GM19372 (cell line): ENCODE measurements at regions not wholly inside any gene's neighbourhood (a gene's known extent, or its start where the extent isn't known, plus 50 kb on each side); places are given as distances from the start of the nearest gene placed in this dataset.

ENCODE experiments used
- ATAC-seq: cut with Tn5 transposase; IDR thresholded peaks from one replicate; pipeline ENCODE4 v1.9.1; 2021; ENCODE audit warnings: mild to moderate bottlenecking, low read depth, moderate library complexity; ENCODE audit not compliant: unreplicated experiment

GRCh38 chr4:189049682-189050081, 891.0 kb upstream of the FRG1 start:
- ATAC-seq, result no peak

GRCh38 chr4:189050643-189051042, 890.0 kb upstream of the FRG1 start:
- ATAC-seq, result no peak

GRCh38 chr4:189053621-189054020, 887.1 kb upstream of the FRG1 start:
- no peak for ATAC-seq

GRCh38 chr4:189060104-189060503, 880.6 kb upstream of the FRG1 start:
- ATAC-seq, result no peak

- ATAC-seq, result no peak
Measured at GRCh38 chr4:189062047-189062820, 878.4 kb upstream of the FRG1 start.

- no peak for ATAC-seq
Measured at GRCh38 chr4:189069772-189070171, 870.9 kb upstream of the FRG1 start.

- ATAC-seq, result no peak
Measured at GRCh38 chr4:189071241-189071640, 869.4 kb upstream of the FRG1 start.

- ATAC-seq, result no peak
Measured at GRCh38 chr4:189073739-189074138, 866.9 kb upstream of the FRG1 start.

GRCh38 chr4:189081826-189082225, 858.8 kb upstream of the FRG1 start:
- no peak for ATAC-seq

- no peak for ATAC-seq
Measured at GRCh38 chr4:189083769-189084168, 856.9 kb upstream of the FRG1 start.

- no peak for ATAC-seq
Measured at GRCh38 chr4:189084671-189085070, 856.0 kb upstream of the FRG1 start.

- ATAC-seq, result no peak
Measured at GRCh38 chr4:189087971-189088370, 852.7 kb upstream of the FRG1 start.

GRCh38 chr4:189088780-189089179, 851.9 kb upstream of the FRG1 start:
- ATAC-seq, result no peak

- no peak for ATAC-seq
Measured at GRCh38 chr4:189090174-189090814, 850.4 kb upstream of the FRG1 start.

- no peak for ATAC-seq
Measured at GRCh38 chr4:189092581-189092980, 848.1 kb upstream of the FRG1 start.

GRCh38 chr4:189096108-189096507, 844.6 kb upstream of the FRG1 start:
- ATAC-seq, result no peak

- ATAC-seq, result no peak
Measured at GRCh38 chr4:189096717-189097116, 844.0 kb upstream of the FRG1 start.

- no peak for ATAC-seq
Measured at GRCh38 chr4:189098932-189099696, 841.6 kb upstream of the FRG1 start.

GRCh38 chr4:189113389-189113888, 827.2 kb upstream of the FRG1 start:
- ATAC-seq, result no peak

- no peak for ATAC-seq
Measured at GRCh38 chr4:189117426-189117825, 823.2 kb upstream of the FRG1 start.

GRCh38 chr4:189121336-189121735, 819.3 kb upstream of the FRG1 start:
- no peak for ATAC-seq
